HepG2 (cell line): ENCODE measurements at regions not wholly inside any gene's neighbourhood (a gene's known extent, or its start where the extent isn't known, plus 50 kb on each side); places are given as distances from the start of the nearest gene placed in this dataset.
"Not testable (repeated sequence)": the region's sequence is repeated elsewhere in the genome, so short reads cannot be mapped to it uniquely, and the experiment has no call there.

Source experiments
- ATAC-seq: fragments of 200-7000 bp; cut with Tn5 transposase; 3 replicates; pipeline ENCODE4 v1.9.1; 2020; ENCODE audit warnings: mild to moderate bottlenecking, moderate library complexity
- BruUV-seq: library from RNA; stranded (reverse); fragments of 400-500 nt; replicated peaks from 2 replicates; lab custom pipeline; 2021; lab: Mats Ljungman, UMichigan
- CTCF ChIA-PET: fragments of 300-600 bp; formaldehyde crosslinking; extraction: SDS; loops from one replicate; lab custom pipeline; 2021; ENCODE audit warnings: low total read pairs, inconsistent platforms, low intra/inter-chr PET ratio; lab: Yijun Ruan, JAX
- POLR2A ChIA-PET: fragments of 350-600 bp; sonication (Branson Sonifier 250); formaldehyde crosslinking; loops from one replicate; lab custom pipeline; 2020; ENCODE audit warnings: antibody characterized with exemption, inconsistent platforms; lab: Yijun Ruan, JAX
- DNase-seq: peaks from one replicate; pipeline ENCODE4 v3.0.0-alpha.2; 2015; ENCODE audit warnings: low spot score
- FAIRE-seq: peaks from 3 replicates; lab custom pipeline; 2011; peaks lifted over from hg19 to GRCh38; lab: Jason Lieb, UNC
- H2AFZ ChIP-seq: one replicate; pipeline ENCODE4 v1.6.1; 2011; ENCODE audit warnings: low read length, inconsistent platforms
- H3K27ac ChIP-seq: fragments of 300-600 bp; 3 replicates; pipeline ENCODE4 v1.8.0; 2011; ENCODE audit warnings: mixed run types, mild to moderate bottlenecking, mixed read lengths, low read length, inconsistent platforms; ENCODE audit not compliant: insufficient read depth; ENCODE audit errors: extremely low read length
- H3K27me3 ChIP-seq, 2 experiments: fragments of 200-600 bp in 1 of 2; 2 replicates in 1 of 2; 3 replicates in 1 of 2; pipeline versions ENCODE4 v1.6.0 to v1.8.0; 2011; ENCODE audit warnings: low read length in 2 of 2, mild to moderate bottlenecking in 2 of 2, moderate library complexity in 2 of 2, inconsistent platforms in 1 of 2; ENCODE audit not compliant: insufficient read depth in 2 of 2, control insufficient read depth in 1 of 2
- H3K36me3 ChIP-seq, 2 experiments: fragments of 200-600 bp in 1 of 2; replicated peaks in 1 of 2; 2 replicates in 1 of 2; 3 replicates in 1 of 2; pipeline versions ENCODE4 v1.5.1 to v1.8.0; 2011; ENCODE audit warnings: low read length in 2 of 2, inconsistent platforms in 1 of 2; ENCODE audit not compliant: insufficient read depth in 2 of 2, control insufficient read depth in 1 of 2
- H3K4me1 ChIP-seq: 2 replicates; pipeline ENCODE4 v1.5.1; 2012; ENCODE audit warnings: low read length, inconsistent platforms; ENCODE audit not compliant: insufficient read depth
- H3K4me2 ChIP-seq: 2 replicates; pipeline ENCODE4 v1.6.0; 2011; ENCODE audit warnings: low read depth, low read length, inconsistent platforms
- H3K4me3 ChIP-seq, 3 experiments: fragments of 200-600 bp in 1 of 3; sonication (generic), shearing (Covaris generic) in 1 of 3; replicated peaks in 1 of 3; 2 replicates each; pipeline ENCODE4 v1.5.1; 2011 to 2016; ENCODE audit warnings: low read length in 3 of 3, inconsistent platforms in 2 of 3, low read depth in 2 of 3, mild to moderate bottlenecking in 2 of 3, control low read depth in 1 of 3, mixed read lengths in 1 of 3; ENCODE audit not compliant: insufficient read depth in 1 of 3
- H3K79me2 ChIP-seq: one replicate; pipeline ENCODE4 v1.6.1; 2011; ENCODE audit warnings: low read length, inconsistent platforms; ENCODE audit not compliant: insufficient read depth
- H3K9ac ChIP-seq: 2 replicates; pipeline ENCODE4 v1.6.0; 2011; ENCODE audit warnings: mild to moderate bottlenecking, low read depth, low read length, inconsistent platforms; ENCODE audit not compliant: insufficient read depth
- H3K9me3 ChIP-seq: 2 replicates; pipeline ENCODE4 v1.5.1; 2012; ENCODE audit warnings: mild to moderate bottlenecking, low read length
- H4K20me1 ChIP-seq: 2 replicates; pipeline ENCODE4 v1.6.0; 2011; ENCODE audit warnings: inconsistent platforms, mild to moderate bottlenecking, low read length, moderate library complexity; ENCODE audit not compliant: insufficient read depth
- CAMTA2 ChIP-seq: sonication (generic); formaldehyde crosslinking; IDR thresholded peaks from 2 replicates; pipeline ENCODE4 v1.4.0; 2020; ENCODE audit warnings: mild to moderate bottlenecking, missing genetic modification reagents, borderline replicate concordance
- GPN1 ChIP-seq: sonication (generic); formaldehyde crosslinking; IDR thresholded peaks from 2 replicates; pipeline ENCODE4 v1.5.1; 2020; ENCODE audit warnings: missing genetic modification reagents, borderline replicate concordance
- ZBTB34 ChIP-seq: sonication (generic); formaldehyde crosslinking; IDR thresholded peaks from 2 replicates; pipeline ENCODE4 v1.8.0; 2022; ENCODE audit warnings: mild to moderate bottlenecking, missing genetic modification reagents
- ZFAT ChIP-seq: sonication (generic); formaldehyde crosslinking; conservative IDR thresholded peaks from 2 replicates; pipeline ENCODE4 v1.8.1; 2023; ENCODE audit warnings: missing genetic modification reagents, inconsistent platforms
- WGBS: methylation state at CpG from one replicate; pipeline ENCODE4 v1.1.6; 2017; ENCODE audit warnings: low lambda C conversion rate; 5-methylcytosine and 5-hydroxymethylcytosine counted together
- in situ Hi-C: cut with HindIII; loops from 2 replicates; pipeline ENCODE4 v1.10.0; 2017; ENCODE audit warnings: low pct_unique_long_range_greater_than_20kb; ENCODE audit not compliant: extremely low pct_ligation_motif_present
- intact Hi-C: fragments of 100-400 bp; cut with micrococcal nuclease; formaldehyde crosslinking; loops from one replicate; pipeline ENCODE4 v1.10.0; 2022; ENCODE audit not compliant: unreplicated experiment

- TF ChIP-seq ZBTB34 (no peak), ZFAT (CRISPR knock-in tag) (no peak), GPN1 (no peak), CAMTA2 (CRISPR knock-in tag) (no peak)
Measured at GRCh38 chr4:189845145-189845846, 95.4 kb upstream of the FRG1 start (continued).

GRCh38 chr4:189846094-189846493 is 94.6 kb upstream of the FRG1 start:
- CTCF ChIA-PET, H3K79me2 ChIP-seq, in situ Hi-C loops, H3K9me3 ChIP-seq, H3K4me3 ChIP-seq, POLR2A ChIA-PET, H3K36me3 ChIP-seq, H3K4me2 ChIP-seq, H4K20me1 ChIP-seq, DNase-seq, H2AFZ ChIP-seq, FAIRE-seq, H3K27me3 ChIP-seq, H3K9ac ChIP-seq, BruUV-seq, intact Hi-C loops, ATAC-seq, H3K4me1 ChIP-seq, H3K27ac ChIP-seq: not testable (repeated sequence)
- 66% methylated on average over 30 of the region's 31 CpGs for WGBS

- H2AFZ ChIP-seq, H3K9ac ChIP-seq, H3K9me3 ChIP-seq, H3K36me3 ChIP-seq, H3K4me1 ChIP-seq, H3K27ac ChIP-seq, BruUV-seq, H3K79me2 ChIP-seq, in situ Hi-C loops, CTCF ChIA-PET, intact Hi-C loops, DNase-seq, POLR2A ChIA-PET, ATAC-seq, H3K4me3 ChIP-seq, H3K27me3 ChIP-seq, H3K4me2 ChIP-seq, FAIRE-seq, H4K20me1 ChIP-seq: not testable (repeated sequence)
- 66% methylated on average over 27 of the region's 27 CpGs for WGBS
Measured at GRCh38 chr4:189846608-189847007, 94.1 kb upstream of the FRG1 start.

GRCh38 chr4:189848672-189849071 is 92.0 kb upstream of the FRG1 start:
- H3K27ac ChIP-seq, H4K20me1 ChIP-seq, FAIRE-seq, intact Hi-C loops, H3K9ac ChIP-seq, ATAC-seq, H3K4me3 ChIP-seq, CTCF ChIA-PET, H3K4me2 ChIP-seq, H3K4me1 ChIP-seq, H3K27me3 ChIP-seq, DNase-seq, H3K79me2 ChIP-seq, H2AFZ ChIP-seq, H3K9me3 ChIP-seq, H3K36me3 ChIP-seq, in situ Hi-C loops, BruUV-seq, POLR2A ChIA-PET: not testable (repeated sequence)
- WGBS, result 11% methylated on average over 3 of the region's 3 CpGs
